MM.1S (cell line): ENCODE measurements at regions not wholly inside any gene's neighbourhood (a gene's known extent, or its start where the extent isn't known, plus 50 kb on each side); places are given as distances from the start of the nearest gene placed in this dataset.

Experiments
- CTCF ChIP-seq: fragments of 300-600 bp; sonication (generic); IDR thresholded peaks from 2 replicates; pipeline ENCODE4 v1.5.1; 2016; ENCODE audit warnings: antibody characterized with exemption, low read length, mixed read lengths
- EZH2 ChIP-seq: fragments of 300-600 bp; sonication (generic); optimal IDR thresholded peaks from 2 replicates; pipeline ENCODE3; 2017; ENCODE audit warnings: low read depth, mild to moderate bottlenecking, antibody characterized with exemption, low read length, mixed read lengths

DNA sequence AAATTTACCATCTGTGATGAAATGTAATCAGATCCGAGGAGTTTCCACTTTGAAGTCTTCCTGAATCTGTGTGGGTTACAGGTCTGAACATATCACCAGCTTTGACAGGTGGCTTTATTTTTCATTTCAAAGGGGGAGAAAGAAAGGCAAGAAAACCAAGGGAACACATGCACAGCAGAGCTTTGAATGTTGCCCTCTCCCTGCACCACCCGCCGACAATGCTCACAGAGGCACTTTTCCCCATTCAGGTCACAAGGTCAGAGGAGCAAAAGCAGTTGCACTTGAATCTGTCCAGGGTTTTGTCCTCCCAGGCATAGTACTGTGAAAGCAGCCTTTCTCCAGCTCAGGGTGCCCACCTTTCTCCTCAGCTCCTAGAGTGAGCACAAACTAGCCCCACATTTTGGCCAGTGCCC is 130.2 kb downstream of the OSR1 start:
- TF ChIP-seq CTCF (no peak), EZH2 (no peak)
